ENCODE measurements at regions not wholly inside any gene's neighbourhood (a gene's known extent, or its start where the extent isn't known, plus 50 kb on each side); places are given as distances from the start of the nearest gene placed in this dataset.

DNA sequence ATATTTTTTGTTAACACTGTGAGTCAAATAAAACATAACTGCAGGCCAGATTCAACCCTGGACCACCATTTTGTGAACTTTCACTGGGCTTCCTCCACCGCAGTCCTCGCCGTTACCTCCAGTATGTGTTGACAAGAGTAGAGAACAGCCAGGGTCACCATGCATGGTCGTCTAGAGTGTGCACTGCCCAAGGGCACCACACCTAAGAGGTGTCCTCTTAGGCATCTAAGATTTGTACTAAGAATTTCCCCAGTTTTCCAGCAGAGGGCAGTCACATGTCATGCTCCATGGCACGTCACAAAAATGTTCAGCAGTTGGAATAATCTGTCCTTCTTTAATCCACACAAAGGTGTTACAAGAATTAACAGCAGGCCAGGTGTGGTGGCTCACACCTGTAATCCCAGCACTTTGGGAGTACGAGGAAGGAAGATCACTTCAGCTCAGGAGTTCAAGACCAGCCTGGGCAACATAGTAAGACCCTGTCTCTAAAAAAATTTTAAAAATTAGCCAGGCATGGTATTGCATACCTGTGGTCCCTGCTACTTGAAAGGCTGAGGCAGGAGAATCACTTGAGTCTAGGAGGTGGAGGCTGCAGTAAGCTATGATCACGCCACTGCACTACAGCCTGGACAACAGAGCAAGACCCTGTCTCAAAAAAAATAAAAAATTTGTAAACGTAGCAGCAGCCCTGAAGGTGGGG, 71.2 kb upstream of the FOXK1 start:
- DNase-seq (ENCODE audit: low spot score), result peak; percentile 87
- ATAC-seq, result peak; percentile 58

More for the DNA sequence above, 71.2 kb upstream of the FOXK1 start:
- no peaks in the 10 kb centered on the region for H3K79me2 ChIP-seq (replicated peaks; ENCODE audit: insufficient read depth)
- no peaks in the 10 kb centered on the region for H4K20me1 ChIP-seq (replicated peaks; ENCODE audit: insufficient read depth)
- peaks cover 4% of the 10 kb centered on the region; the same call in 2 of the 3 replicates for H3K36me3 Mint-ChIP-seq (ENCODE audit: low read depth)
- H3K36me3 ChIP-seq (ENCODE audit: insufficient read depth), result no peaks in the 10 kb centered on the region
- peaks cover 4% of the 10 kb centered on the region; the same call in 1 of the 2 replicates for H3F3A ChIP-seq (replicated peaks; ENCODE audit: low read depth)
- no peak overlapping the region for H3K4me3 ChIP-seq
- H3K27ac Mint-ChIP-seq, result no peak overlapping the region
- no peak overlapping the region for H3K4me2 ChIP-seq
- peaks cover 14% of the 10 kb centered on the region for H3K4me1 Mint-ChIP-seq
- H3K9me2 ChIP-seq (ENCODE audit: insufficient read depth), result no peaks in the 10 kb centered on the region
- H2AFZ ChIP-seq, result no peak overlapping the region
- H3K27me3 Mint-ChIP-seq (ENCODE audit: insufficient read depth, low read depth, poor library complexity), result peaks cover 17% of the 10 kb centered on the region
- no peak overlapping the region for H3K27ac ChIP-seq (ENCODE audit: low read depth)
- H3K4me1 ChIP-seq (ENCODE audit: insufficient read depth), result peaks cover 17% of the 10 kb centered on the region
- H3K9me3 Mint-ChIP-seq, result peaks cover 52% of the 10 kb centered on the region; the same call in 2 of the 3 replicates
- no peak for TF ChIP-seq POLR2AphosphoS5 (IDR thresholded peaks at IDR 0.05; ENCODE audit: low read depth)
- no peak for TF ChIP-seq STAT1 (IDR thresholded peaks at IDR 0.05; ENCODE audit: unreplicated experiment)
- no peak for TF ChIP-seq ZNF331 (CRISPR knock-in tag; IDR thresholded peaks at IDR 0.05; ENCODE audit: low read depth)
- TF ChIP-seq CREB1 (CRISPR knock-in tag; IDR thresholded peaks at IDR 0.05; ENCODE audit: low read depth), result 0 out of 2 replicates have a peak, but pooled peaks have one; percentile 47
- TF ChIP-seq, protein P1, sequence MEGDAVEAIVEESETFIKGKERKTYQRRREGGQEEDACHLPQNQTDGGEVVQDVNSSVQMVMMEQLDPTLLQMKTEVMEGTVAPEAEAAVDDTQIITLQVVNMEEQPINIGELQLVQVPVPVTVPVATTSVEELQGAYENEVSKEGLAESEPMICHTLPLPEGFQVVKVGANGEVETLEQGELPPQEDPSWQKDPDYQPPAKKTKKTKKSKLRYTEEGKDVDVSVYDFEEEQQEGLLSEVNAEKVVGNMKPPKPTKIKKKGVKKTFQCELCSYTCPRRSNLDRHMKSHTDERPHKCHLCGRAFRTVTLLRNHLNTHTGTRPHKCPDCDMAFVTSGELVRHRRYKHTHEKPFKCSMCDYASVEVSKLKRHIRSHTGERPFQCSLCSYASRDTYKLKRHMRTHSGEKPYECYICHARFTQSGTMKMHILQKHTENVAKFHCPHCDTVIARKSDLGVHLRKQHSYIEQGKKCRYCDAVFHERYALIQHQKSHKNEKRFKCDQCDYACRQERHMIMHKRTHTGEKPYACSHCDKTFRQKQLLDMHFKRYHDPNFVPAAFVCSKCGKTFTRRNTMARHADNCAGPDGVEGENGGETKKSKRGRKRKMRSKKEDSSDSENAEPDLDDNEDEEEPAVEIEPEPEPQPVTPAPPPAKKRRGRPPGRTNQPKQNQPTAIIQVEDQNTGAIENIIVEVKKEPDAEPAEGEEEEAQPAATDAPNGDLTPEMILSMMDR (conservative IDR thresholded peaks at IDR 0.05; ENCODE audit: low read depth in 2 of 2), result peak; percentile 83 to 86
- no peak for TF ChIP-seq JUNB (IDR thresholded peaks at IDR 0.05; ENCODE audit: unreplicated experiment)
- TF ChIP-seq ETS1 (IDR thresholded peaks at IDR 0.05), result no peak
- no peak for TF ChIP-seq ZNF462 (CRISPR knock-in tag; IDR thresholded peaks at IDR 0.05)
- TF ChIP-seq NANOG (IDR thresholded peaks at IDR 0.05; ENCODE audit: borderline replicate concordance), result no peak
- H3K27me3 ChIP-seq (ENCODE audit: insufficient read depth), result no peaks in the 10 kb centered on the region
- no peak overlapping the region for H3K4me3 Mint-ChIP-seq
